PC-9 (cell line): ENCODE measurements at regions not wholly inside any gene's neighbourhood (a gene's known extent, or its start where the extent isn't known, plus 50 kb on each side); places are given as distances from the start of the nearest gene placed in this dataset.

Experiments
- CTCF ChIP-seq: fragments of 200-600 bp; sonication (generic); conservative IDR thresholded peaks from 2 replicates; pipeline ENCODE4 v1.6.1; 2017; ENCODE audit warnings: mixed run types, antibody characterized with exemption, mild to moderate bottlenecking, moderate library complexity
- EZH2 ChIP-seq: fragments of 200-600 bp; sonication (generic); IDR thresholded peaks from 2 replicates; pipeline ENCODE4 v1.8.0; 2017; ENCODE audit warnings: antibody characterized with exemption, low read depth

DNA sequence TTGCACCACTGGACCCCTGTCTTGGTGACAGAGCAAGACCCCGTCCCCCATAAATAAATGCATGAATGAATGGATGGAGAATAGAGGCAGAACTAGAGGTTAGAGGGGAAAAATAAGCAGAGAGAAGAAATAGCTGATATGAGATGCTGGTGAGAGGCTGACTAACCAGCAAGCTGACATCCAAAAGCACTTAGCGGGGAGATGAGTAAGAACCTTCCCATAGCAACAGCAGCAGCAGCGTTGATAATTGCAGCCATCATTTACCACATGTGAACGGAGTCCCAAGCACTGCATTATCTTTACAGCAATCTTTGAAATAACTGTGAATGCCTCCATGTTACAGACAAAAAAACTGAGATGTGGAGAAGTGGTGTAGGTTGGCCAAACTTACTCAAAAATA is 777.3 kb upstream of the EEF2KMT start:
- TF ChIP-seq EZH2: no peak
- no peak for TF ChIP-seq CTCF
